ENCODE measurements at regions not wholly inside any gene's neighbourhood (a gene's known extent, or its start where the extent isn't known, plus 50 kb on each side); places are given as distances from the start of the nearest gene placed in this dataset.

GRCh38 chr17:72365857-72366414 lies 245.1 kb downstream of the SOX9 start:
- TF ChIP-seq CTCF (IDR thresholded peaks at IDR 0.05) (no peak), POLR2A (IDR thresholded peaks at IDR 0.05) (no peak)

All from testis (tissue), 2 donors.